Suppressor macrophage treated with lipopolysaccharide for 1 hour (primary cell): ENCODE measurements at regions not wholly inside any gene's neighbourhood (a gene's known extent, or its start where the extent isn't known, plus 50 kb on each side); places are given as distances from the start of the nearest gene placed in this dataset.
A peak's percentile ranks its signal among the peaks of the same experiment; 100 is the strongest.
"Not testable (repeated sequence)": the region's sequence is repeated elsewhere in the genome, so short reads cannot be mapped to it uniquely, and the experiment has no call there.

Experiments used
- DNase-seq, 3 donors: peaks; one replicate each; pipeline ENCODE4 v3.0.0-alpha.2; 2020 to 2022

DNA sequence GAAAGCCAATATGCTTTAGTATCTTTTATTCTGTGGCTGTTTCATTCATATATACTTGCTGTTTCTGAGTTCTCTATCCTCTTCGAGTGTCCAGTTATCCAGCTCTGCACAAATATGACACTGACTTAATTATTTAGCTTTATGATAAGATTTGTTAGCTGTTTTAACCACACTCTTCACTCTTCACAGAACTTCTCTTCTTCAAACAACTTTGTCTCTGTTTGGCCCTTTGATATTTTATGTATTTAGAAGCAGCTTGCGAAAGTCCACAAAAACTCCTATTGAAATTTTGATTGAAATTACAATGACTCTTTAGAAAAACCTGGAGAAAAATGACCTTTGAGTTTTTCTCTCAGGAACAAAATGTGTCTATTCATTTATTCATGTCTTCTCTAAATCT is 407.0 kb downstream of the CPS1 start:
- DNase-seq: no peak

DNA sequence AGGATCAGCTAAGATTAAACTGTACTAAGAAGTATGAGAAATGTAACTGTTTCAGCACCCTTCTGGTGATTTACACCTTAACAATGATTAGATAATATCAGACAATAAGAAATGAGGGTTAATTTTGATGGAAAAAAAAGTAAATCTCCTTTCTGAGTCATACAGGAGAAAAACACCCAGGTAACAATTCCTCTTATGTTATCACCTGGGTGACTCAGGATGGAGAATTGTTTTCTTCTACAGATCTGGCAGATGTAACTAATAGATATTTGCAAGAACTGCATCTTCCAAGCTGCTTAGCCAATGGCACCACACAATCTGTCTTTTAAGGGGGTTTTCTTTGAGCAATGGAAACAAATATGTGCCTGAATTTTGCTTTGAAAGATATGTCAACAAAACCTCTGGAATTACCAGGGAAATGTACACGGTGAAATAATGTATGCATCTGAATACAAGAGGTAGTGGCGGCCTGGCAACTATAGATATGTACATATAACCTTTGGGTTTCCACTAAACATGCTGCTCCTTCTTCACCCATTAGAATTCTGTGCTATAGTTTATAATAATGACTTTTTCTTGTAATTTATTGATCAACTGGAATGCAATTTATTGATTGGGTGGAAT is 407.9 kb downstream of the CPS1 start:
- no peak for DNase-seq

DNA sequence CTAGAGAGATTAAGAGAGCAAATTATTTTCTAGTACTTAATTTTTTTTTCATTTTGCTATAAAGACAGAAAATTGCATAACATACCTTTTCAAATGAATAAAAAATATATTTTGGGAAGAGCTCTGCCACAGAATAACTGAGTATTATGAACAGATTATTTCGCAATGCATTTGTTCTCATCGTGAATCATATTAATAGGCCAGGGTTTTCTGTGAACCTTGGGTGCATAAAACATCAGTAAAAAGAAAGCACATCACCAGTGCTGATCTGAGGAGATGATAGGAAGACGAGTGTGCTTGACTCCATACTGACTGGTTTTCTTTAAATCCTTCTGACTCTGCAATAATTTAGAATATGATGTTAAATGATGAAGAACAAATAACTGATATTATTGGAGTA is 409.1 kb downstream of the CPS1 start:
- DNase-seq: no peak

DNA sequence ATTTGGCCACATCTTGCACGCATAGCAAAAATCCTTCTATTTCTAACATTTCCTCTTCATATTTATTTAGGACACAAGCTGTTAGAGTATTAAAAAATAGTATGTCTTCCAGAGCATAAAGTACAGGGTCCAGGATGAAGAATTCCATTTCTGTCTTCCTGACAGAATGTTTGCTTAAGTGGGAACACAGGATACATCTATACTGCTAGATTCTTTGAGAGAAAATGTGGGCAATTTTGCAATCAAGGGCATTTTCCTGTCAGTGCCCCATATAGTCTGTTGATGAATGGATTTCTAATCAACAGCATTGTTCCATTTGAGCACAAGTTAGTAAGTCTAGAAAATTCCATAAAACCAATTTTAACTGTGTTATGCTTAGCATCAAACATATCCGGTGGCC is 409.9 kb downstream of the CPS1 start:
- no peak for DNase-seq

DNA sequence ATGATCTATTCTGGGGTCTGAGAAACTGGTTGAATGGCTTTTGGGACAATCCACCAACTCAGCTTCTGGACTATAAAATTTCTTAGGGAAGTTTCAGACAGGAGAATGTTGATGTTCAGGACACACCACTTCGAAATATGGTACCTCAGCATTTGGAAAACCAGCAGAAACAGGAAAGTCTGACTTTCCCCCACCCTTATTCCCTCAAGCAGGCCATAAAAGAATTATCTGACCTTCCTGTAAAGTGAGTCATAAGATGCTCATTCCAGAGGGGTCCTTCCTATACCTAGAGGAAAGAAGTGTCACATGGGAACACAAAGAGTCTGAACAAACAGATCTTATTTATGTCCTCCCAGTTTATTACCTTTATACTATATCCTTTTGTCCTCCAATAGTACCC is 415.0 kb downstream of the CPS1 start:
- DNase-seq: no peak

DNA sequence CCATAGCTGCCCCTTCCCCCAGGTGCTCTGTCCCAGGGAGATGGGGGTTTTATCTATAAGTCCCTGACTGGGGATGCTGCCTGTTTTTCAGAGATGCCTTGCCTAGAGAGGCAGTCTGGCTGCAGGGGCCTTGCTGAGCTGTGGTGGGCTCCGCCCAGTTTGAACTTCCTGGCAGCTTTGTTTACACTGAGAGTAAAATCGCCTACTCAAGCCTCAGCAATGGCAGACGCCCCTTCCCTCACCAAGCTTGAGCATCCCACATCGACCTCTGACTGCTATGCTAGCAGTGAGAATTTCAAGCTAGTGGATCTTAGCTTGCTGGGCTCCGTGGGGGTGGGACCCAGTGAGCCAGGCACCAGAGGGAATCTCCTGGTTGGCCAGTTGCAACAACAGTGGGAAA is 430.4 kb downstream of the CPS1 start:
- DNase-seq: not testable (repeated sequence)

DNA sequence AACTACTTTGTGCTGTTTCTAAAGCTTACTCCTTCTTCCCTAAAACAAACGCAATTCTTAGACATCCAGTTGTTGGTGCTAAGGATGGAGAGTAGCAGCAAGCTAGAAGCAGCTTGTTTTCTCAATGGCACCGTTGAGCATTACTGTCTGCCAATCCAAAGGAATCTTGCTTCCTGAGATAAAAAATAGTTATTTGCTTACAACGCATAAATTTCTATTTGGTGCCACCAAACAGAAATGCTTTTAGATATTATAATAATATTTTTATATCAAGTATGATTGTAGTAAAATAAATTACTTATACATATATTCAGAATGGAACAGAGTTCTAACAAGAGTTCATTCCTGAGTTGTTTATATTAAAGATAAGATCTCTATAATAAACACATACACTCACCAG is 434.7 kb downstream of the CPS1 start:
- DNase-seq: no peak

DNA sequence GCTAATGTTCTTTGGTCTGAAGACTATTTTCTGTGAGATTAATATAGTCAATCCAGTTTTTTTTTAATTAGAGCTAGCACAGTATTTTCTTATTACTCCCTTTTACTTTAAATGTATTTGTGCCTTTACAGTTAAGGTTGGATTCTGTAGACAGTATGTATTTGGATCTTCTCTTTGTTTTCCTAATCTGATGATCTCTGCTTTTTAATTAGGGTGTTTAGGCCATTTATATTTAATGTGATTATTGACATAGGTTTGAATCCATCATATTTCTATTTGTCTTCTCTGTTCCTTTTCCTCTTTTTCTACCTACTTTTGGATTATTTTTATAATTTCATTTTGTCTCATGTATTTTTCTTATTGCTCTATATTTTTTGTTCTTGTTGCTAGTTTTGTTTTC is 437.7 kb downstream of the CPS1 start:
- DNase-seq: no peak

DNA sequence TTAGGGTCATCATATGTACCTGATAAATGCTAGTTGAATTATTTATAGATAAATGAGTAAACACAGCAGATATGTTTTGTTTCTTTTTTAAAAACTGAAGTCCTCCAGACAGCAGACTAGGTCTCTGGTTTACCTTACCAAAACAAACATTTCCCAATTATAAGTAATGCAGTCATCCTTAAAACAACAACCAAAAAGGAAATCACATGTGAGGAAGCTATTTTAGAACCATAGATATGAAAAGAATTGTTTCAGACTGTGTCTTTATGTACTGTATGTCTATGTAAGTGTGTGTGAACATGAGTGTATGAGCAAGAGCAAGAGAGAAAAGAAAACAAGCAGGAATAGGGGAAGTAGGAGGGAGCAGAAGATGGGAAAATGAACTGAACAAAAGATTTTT is 441.0 kb downstream of the CPS1 start:
- no peak for DNase-seq

DNA sequence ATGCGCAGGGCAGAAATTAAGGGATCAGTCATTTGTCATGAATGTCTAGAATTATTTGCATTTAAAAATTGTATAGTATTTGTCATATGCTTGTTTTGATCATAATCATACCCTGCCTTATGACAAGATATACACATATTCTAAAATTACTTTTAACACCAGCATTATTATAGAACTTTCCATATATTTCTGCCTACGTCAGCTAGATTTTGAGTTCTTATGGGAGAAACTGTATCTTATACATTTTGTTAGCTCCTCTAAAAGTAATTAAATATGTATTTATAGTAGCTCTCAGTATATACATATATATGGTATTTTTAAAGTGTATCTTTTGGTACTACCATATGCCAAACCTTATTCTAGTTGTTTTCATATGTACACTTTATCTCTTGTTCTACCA is 441.9 kb downstream of the CPS1 start:
- no peak for DNase-seq

DNA sequence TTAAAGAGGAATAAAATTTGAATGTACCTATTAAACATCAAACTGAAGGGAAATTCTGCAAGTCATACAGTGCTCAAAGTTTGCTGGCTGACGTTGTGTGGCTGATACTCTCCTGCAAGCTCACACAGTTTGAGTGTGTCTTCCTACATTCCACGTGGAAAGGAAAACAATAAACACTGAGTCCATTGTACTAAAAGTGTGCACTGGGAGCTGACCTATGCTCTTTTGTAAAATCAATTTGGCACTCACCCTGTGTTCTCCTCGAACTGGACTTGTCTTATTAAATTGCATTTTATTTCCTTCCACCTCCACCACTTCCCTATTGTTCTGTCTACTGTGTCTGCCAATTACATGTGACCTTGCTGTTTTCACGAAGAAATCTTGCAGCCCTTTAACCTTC is 458.0 kb downstream of the CPS1 start:
- DNase-seq: no peak

DNA sequence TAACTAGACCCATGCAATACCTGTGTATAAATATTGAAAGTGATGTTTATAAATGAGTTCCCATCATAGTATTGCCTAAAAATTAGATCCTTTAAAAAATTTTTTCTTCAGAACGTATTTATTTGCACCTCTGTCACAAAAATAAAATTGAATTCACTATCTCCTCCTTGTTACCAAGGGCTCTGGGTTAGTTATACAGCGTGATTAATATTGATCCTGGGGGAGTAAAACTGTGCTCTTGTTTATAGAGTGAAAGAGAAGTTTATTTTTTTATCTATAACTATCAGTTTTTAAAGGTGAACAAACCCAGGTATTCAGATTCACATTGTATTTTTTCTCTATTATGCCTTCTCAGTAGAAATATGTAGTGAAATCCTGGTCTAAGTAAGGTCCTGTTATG is 458.5 kb downstream of the CPS1 start:
- DNase-seq: no peak

DNA sequence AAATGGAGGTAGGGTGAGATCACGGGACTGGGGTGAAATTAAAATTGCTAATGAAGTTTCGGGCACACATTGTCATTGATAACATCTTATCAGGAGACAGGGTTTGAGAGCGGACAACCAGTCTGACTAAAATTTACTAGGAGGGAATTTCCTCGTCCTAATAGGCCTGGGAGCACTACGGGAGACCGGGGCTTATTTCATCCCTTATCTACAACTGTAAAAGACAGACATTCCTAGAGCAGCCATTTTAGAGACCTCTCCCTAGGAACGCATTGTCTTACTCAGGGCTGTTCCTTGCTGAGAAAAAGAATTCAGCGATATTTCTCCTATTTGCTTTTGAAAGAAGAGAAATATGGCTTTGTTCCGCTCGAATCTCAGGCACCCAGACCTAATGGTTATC is 468.7 kb downstream of the CPS1 start:
- not testable (repeated sequence) for DNase-seq

DNA sequence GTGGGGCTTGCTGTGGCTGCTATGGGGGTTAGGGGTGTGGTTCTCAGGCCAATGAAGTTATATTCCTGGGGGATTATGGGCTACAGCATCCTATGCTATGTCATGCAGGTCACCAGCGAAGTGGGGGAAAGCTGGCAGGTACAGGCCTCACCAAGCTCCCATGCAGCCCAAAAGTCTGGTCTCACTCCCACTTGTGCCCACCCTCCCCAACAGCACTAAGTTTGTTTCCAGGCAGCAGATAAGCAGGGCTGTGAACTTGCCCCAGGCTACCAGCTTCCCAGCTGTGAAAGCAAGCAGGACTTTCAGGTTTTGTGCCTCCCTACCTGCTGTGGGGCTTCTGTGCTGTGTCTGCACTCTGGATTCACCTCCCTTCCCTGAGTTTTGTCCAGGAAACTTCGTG is 469.7 kb downstream of the CPS1 start:
- DNase-seq: no peak

DNA sequence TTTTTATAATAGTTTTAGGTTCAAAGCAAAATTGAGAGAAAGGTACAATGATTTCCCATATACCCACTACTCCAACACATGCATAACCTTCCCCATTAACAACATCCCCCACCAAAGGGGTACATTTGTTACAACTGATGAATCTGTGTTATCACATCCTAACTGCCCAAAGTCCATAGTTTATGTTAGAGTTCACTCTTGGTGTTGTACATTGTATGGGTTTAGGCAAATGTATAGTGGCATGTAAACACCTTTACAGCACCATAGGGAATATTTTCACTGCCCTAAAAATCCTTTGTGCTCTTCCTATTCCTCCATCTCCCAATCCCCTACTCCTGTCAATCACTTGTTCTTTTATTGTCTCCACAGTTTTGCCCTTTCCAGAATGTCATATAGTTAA is 471.6 kb downstream of the CPS1 start:
- no peak for DNase-seq

DNA sequence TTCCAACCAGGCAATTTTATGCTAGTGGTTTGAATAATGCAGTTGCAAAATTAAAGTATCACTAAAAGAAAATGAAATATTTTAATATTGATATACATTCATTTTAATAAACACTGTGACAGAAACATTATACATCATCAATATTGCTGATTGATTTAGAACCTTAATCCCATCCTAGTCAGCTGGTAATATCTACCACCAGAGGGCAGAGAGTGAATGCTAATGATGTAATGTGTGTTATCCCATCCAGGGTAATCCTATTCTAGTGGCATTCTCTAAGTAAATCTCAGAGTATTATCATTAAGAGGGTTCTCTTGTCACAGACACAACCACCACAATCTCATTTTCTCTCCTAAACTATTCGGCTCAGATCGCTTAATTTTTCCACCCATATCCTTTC is 477.4 kb downstream of the CPS1 start:
- no peak for DNase-seq

DNA sequence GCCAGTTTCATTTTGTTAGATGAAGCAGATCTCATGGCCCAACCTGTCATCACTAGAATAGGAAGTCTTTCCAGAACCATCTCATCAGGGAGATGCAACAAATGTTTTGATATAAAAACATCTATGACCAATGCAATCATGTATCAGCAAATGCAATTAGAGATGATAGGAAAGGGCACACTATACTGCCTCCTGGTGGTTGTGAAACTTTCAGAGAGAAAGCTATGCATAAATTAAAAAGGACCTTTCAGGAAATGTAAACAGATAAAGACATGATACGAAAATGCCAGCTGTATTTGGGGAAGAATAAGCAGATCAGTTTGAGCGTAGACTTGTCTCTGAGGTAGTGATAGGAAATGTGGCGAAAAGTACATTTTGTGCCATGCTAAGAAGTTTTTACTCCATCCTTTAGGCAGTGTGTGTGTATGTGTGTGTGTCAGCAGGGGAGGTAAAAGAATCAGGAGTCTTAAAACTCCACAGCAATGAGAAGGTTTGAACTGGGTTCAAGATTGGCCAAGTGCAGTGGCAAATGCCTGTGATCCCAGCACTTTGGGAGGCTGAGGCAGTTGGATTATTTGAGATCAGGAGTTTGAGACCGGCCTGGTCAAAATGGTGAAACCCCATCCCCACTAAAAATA is 479.3 kb downstream of the CPS1 start:
- DNase-seq: peak in 2 of 3 donors; percentile 17 to 19

DNA sequence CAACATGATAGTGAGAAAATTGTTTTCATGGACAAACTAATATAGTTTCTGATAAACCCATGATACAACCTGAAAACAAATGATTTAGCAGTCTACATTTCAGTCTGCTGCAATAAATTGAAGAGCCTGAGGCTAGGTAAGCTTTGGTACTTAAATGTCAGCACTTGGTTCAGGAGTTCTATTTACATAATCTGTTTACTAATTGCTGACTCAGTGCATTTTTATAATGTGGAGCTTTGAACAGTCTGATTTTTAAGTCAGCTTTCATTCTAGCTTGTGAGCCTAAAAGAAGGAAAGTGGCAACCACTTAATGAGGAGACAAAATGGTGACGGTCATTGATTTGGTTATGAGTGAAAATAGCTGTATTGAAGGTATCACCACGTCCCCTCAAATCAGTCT is 488.6 kb downstream of the CPS1 start:
- DNase-seq: no peak

DNA sequence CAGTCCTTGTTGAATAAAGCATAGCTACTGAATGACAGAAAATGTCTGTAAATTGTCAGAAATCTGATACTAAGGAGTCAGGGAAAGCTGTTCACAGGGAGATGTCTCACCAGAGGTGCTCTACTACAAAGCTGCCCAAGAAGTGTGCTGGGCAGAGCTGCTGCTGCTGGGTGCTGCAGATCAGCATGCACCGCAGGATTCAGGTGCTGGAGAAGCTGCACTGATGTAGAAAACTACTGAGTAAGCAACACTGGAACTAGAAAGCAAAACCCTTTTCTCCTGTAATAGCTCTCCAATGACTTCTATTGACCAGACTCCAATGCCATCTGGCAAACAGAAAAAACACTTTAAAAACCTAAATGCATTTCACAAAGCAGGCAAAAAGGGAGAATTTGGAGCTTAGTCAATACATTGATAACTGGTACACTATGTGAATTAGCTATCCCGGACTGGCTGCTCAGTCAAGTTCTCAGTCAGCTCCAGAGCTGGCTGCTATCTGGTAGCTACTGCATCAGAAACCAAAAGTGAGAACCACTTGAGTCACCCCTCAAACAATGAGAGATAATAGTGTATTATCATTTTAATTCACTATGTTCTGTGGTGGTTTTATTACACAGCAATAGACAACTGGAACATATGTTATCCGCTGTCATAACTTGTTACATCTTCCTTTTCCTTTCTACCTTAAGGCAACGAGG is 493.1 kb downstream of the CPS1 start:
- DNase-seq: no peak

DNA sequence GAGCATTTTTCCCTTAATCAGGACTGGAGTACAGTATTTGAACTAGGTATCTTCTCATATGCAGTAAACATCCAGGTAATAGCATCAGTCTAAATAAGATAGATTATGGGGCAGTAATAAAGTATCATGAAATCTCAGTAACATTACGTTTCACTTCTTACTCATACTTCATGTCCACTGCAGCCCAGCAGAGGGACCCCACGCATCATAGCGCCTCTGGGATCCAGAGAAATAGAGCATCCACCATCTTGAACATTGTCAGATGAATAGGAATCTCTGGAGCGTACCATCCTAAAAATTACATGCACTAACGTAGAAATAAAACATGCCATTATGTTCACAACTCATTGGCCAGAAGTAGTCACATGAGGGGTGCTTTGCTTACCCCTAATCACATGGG is 499.0 kb downstream of the CPS1 start:
- no peak for DNase-seq

DNA sequence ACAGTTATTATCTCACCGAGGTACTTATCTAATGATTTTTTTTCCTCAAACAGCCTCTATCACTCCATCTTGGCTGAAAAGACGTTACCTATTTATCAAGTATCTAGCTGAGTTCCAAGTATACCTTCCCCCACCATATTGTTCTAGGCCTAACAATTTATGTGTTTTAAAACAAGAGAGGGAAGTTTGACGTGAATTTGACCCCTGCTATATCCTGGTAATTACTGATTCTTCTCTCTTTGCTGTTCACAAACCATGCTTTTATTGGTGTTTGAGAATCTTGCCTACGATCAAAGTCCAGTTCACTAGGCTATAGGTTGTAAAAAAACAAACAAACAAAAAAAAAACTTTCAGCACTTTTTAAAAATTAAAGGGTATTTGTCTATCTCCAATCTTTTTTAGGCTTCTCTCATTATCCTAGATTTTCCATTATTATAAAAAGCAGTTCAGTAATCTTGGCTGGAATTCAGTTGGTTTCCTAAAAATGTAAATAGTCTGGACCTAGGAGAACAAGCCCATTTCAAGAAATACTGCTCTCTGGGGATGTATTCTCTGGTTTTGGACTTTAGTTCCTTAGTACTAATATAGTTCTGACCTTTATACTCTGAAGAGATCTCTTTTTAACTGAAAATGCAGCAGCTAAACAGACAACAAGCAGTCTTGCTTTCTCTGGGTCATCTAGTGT is 505.4 kb downstream of the CPS1 start:
- no peak for DNase-seq

DNA sequence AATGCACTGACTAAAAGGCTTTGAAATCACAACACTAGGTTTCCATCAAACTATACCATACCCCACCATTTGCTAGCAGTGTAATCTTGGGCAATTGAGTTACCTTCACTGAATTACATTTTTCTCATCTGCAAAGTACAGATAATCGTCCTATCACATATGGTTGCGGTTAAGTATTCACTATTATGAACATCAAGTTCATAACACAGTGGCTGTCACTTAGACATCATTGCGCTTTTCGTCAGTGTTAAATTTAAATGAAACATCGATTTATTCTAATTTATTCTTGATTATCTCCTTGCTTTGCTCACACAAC is 505.9 kb downstream of the CPS1 start:
- no peak for DNase-seq

DNA sequence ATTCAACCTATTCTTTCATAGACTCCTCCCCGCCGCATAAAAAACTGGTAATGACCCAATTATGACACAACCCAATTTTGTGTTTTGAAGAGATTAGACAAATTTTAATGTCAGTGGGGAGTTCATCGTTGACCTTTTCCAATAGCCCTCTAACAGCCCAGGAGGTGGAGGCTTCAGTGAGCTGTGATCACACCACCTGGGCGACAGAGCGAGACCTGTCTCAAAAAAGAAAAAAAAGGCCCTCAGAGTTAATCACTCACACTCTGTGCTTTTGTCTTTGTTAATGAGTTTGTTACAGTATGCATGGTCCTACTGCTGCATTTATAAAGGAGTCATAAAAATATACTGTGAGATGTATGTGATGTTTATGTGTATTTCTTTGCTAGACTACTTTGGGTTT is 510.6 kb downstream of the CPS1 start:
- DNase-seq: no peak

DNA sequence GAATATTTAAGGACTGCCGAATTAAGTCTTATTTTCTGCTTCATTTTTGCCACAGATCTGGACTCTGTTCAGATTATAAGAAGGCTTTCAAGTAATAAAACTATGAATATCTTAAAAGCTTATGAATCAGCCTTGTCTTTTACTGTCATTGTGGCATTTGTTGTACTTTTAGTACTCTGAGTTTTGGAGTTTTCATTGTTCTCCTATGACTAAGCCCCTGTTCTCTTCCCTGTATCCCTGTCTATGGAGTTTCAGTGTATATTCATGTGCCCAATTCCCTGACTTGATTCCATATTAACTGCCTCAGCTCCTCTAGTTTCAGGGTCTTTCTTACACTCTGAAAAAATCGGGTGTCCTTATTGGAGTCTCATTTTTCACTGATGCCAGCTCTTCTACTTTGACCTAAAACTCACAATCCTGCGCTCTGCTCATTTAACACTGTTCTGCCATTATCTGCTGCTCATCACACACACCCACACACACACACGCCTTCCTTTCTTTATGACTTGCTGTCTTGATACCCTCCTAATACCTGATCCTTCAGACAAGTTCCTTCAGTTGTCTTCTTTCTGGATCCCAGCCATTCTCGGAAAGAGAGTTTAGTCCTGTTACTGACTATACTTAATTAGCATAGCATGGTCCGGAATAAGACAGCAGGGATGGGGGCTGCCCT is 511.8 kb downstream of the CPS1 start:
- DNase-seq: no peak
